ENCODE measurements at regions not wholly inside any gene's neighbourhood (a gene's known extent, or its start where the extent isn't known, plus 50 kb on each side); places are given as distances from the start of the nearest gene placed in this dataset.

DNA sequence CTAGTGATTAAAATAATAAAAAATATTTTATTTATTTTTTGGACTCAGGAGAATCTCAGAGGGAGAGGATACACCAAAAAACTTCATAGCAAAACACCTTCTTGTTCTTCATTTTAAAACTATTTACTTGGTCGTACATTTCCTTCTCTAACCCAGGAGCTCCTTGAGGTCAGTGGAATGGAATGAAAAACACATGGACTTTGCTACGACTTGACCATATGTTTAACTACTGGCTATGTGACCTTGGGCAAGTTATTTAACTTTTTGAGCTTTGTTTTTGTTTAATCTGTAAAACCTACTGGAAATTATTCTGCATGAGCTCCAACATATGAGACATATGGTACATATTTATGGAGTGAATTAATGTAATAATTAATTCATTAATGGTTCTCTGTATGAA is 1005.5 kb upstream of the CITED2 start:
- TF ChIP-seq, protein P1, sequence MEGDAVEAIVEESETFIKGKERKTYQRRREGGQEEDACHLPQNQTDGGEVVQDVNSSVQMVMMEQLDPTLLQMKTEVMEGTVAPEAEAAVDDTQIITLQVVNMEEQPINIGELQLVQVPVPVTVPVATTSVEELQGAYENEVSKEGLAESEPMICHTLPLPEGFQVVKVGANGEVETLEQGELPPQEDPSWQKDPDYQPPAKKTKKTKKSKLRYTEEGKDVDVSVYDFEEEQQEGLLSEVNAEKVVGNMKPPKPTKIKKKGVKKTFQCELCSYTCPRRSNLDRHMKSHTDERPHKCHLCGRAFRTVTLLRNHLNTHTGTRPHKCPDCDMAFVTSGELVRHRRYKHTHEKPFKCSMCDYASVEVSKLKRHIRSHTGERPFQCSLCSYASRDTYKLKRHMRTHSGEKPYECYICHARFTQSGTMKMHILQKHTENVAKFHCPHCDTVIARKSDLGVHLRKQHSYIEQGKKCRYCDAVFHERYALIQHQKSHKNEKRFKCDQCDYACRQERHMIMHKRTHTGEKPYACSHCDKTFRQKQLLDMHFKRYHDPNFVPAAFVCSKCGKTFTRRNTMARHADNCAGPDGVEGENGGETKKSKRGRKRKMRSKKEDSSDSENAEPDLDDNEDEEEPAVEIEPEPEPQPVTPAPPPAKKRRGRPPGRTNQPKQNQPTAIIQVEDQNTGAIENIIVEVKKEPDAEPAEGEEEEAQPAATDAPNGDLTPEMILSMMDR (IDR thresholded peaks at IDR 0.05): no peak
- no peak for TF ChIP-seq POLR2A (IDR thresholded peaks at IDR 0.05)
